ENCODE measurements at regions not wholly inside any gene's neighbourhood (a gene's known extent, or its start where the extent isn't known, plus 50 kb on each side); places are given as distances from the start of the nearest gene placed in this dataset.

DNA sequence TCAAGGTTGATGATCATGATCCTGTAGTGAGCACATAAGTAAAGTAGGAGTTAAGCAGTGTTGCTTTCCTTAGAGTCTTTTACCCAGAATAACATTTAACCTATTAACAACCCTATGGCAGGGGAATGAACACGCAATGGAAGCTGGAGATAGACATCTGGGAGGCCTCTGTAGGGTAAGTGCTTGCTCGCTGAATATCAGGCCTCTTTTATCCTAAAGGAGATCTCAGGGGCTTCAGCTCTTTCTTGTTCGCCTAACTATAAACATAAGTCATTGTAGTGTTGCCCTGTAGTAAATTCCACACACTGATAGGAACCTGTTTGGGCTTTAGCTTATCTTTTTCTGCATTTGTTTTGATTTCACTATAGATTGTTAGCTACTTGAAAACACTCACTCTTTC is 174.4 kb upstream of the TCF4 start:
- TF ChIP-seq EZH2phosphoT487 (conservative IDR thresholded peaks at IDR 0.05; ENCODE audit: low read length) (no peak), CTCF (IDR thresholded peaks at IDR 0.05; ENCODE audit: insufficient read depth, low read length, poor library complexity, severe bottlenecking) (no peak)

All from SU-DHL-6 (cell line).